Effector CD8-positive, alpha-beta T cell (primary cell): ENCODE measurements at regions not wholly inside any gene's neighbourhood (a gene's known extent, or its start where the extent isn't known, plus 50 kb on each side); places are given as distances from the start of the nearest gene placed in this dataset.
"Not testable (repeated sequence)": the region's sequence is repeated elsewhere in the genome, so short reads cannot be mapped to it uniquely, and the experiment has no call there.

Experiments
- DNase-seq: peaks from one replicate; lab custom pipeline; 2025; lab: John Stamatoyannopoulos, UW

GRCh38 chr7:6938284-6938683 is 112.2 kb upstream of the CCZ1B start:
- not testable (repeated sequence) for DNase-seq

- not testable (repeated sequence) for DNase-seq
Observed at GRCh38 chr7:6939126-6939525, 113.1 kb upstream of the CCZ1B start.

GRCh38 chr7:6939896-6940295 is 113.8 kb upstream of the CCZ1B start:
- not testable (repeated sequence) for DNase-seq

GRCh38 chr7:6946873-6947272 is 120.8 kb upstream of the CCZ1B start:
- DNase-seq = not testable (repeated sequence)

- not testable (repeated sequence) for DNase-seq
Observed at GRCh38 chr7:6950231-6950630, 124.2 kb upstream of the CCZ1B start.

- not testable (repeated sequence) for DNase-seq
Observed at GRCh38 chr7:6951553-6951952, 125.5 kb upstream of the CCZ1B start.

GRCh38 chr7:6953138-6953797 is 127.2 kb upstream of the CCZ1B start:
- DNase-seq = not testable (repeated sequence)

GRCh38 chr7:6953798-6954181 is 127.7 kb upstream of the CCZ1B start:
- DNase-seq = not testable (repeated sequence)

GRCh38 chr7:6955385-6955784 is 129.3 kb upstream of the CCZ1B start:
- DNase-seq = not testable (repeated sequence)

- not testable (repeated sequence) for DNase-seq
Observed at GRCh38 chr7:6955990-6956566, 130.0 kb upstream of the CCZ1B start.

GRCh38 chr7:6958371-6958770 is 132.3 kb upstream of the CCZ1B start:
- not testable (repeated sequence) for DNase-seq

- not testable (repeated sequence) for DNase-seq
Observed at GRCh38 chr7:6959942-6960341, 133.9 kb upstream of the CCZ1B start.

- not testable (repeated sequence) for DNase-seq
Observed at GRCh38 chr7:6962871-6963270, 136.8 kb upstream of the CCZ1B start.

GRCh38 chr7:6965051-6965450 is 139.0 kb upstream of the CCZ1B start:
- DNase-seq = peak; percentile 54

- not testable (repeated sequence) for DNase-seq
Observed at GRCh38 chr7:6970180-6970579, 144.1 kb upstream of the CCZ1B start.

GRCh38 chr7:6974876-6975275 is 148.8 kb upstream of the CCZ1B start:
- DNase-seq = not testable (repeated sequence)

- not testable (repeated sequence) for DNase-seq
Observed at GRCh38 chr7:6975346-6975745, 149.3 kb upstream of the CCZ1B start.

GRCh38 chr7:6977368-6977767 is 151.3 kb upstream of the CCZ1B start:
- DNase-seq = not testable (repeated sequence)

- not testable (repeated sequence) for DNase-seq
Observed at GRCh38 chr7:6978326-6978725, 152.3 kb upstream of the CCZ1B start.

GRCh38 chr7:6979456-6979855 is 153.4 kb upstream of the CCZ1B start:
- not testable (repeated sequence) for DNase-seq

GRCh38 chr7:6982375-6982774 is 156.3 kb upstream of the CCZ1B start:
- DNase-seq = not testable (repeated sequence)

- not testable (repeated sequence) for DNase-seq
Observed at GRCh38 chr7:6986892-6987291, 160.8 kb upstream of the CCZ1B start.

GRCh38 chr7:6988608-6989007 is 162.5 kb upstream of the CCZ1B start:
- DNase-seq = not testable (repeated sequence)

- DNase-seq = not testable (repeated sequence)
Observed at GRCh38 chr7:6989968-6990367, 163.9 kb upstream of the CCZ1B start.
